ENCODE measurements at regions not wholly inside any gene's neighbourhood (a gene's known extent, or its start where the extent isn't known, plus 50 kb on each side); places are given as distances from the start of the nearest gene placed in this dataset.

- POLR2A ChIA-PET, result no interaction called here
- H3K36me3 ChIP-seq (ENCODE audit: control insufficient read depth in 2 of 2, insufficient read depth in 1 of 2, low read length in 2 of 2), result no peaks in the 10 kb centered on the region
Observed at GRCh38 chr21:35663856-35664606, 396.3 kb downstream of the SETD4 start.

GRCh38 chr21:35658242-35658641 lies 402.1 kb downstream of the SETD4 start:
- Histone ChIP-seq H3K36me3 (ENCODE audit: control insufficient read depth in 2 of 2, insufficient read depth in 1 of 2, low read length in 2 of 2) (no peaks in the 10 kb centered on the region), H3K4me3 (ENCODE audit: low read depth, low read length) (no peak overlapping the region), H3K9me3 (ENCODE audit: control insufficient read depth, insufficient read depth, low read depth, low read length) (no peaks in the 10 kb centered on the region), H3K4me1 (ENCODE audit: control insufficient read depth, insufficient read depth, low read length) (no peaks in the 10 kb centered on the region), H3K27ac (ENCODE audit: extremely low read depth, low read depth, low read length) (no peak overlapping the region)
- CTCF ChIA-PET, result no interaction called here
- POLR2A ChIA-PET, result no interaction called here
- TF ChIP-seq ZNF423 (tag by site-specific recombination; IDR thresholded peaks at IDR 0.05) (no peak), ZBTB6 (tag by site-specific recombination; IDR thresholded peaks at IDR 0.05) (no peak), ZNF24 (tag by site-specific recombination; IDR thresholded peaks at IDR 0.05) (no peak), ZBTB7A (tag by site-specific recombination; IDR thresholded peaks at IDR 0.05; ENCODE audit: low read depth) (no peak), SCRT2 (tag by site-specific recombination; IDR thresholded peaks at IDR 0.05) (no peak), SCRT1 (tag by site-specific recombination; IDR thresholded peaks at IDR 0.05; ENCODE audit: borderline replicate concordance) (no peak), ZNF768 (tag by site-specific recombination; IDR thresholded peaks at IDR 0.05) (no peak), PRDM4 (tag by site-specific recombination; IDR thresholded peaks at IDR 0.05) (no peak), ZNF449 (tag by site-specific recombination; IDR thresholded peaks at IDR 0.05) (no peak)

More at GRCh38 chr21:35663856-35664606, 396.3 kb downstream of the SETD4 start:
- H3K9me3 ChIP-seq (ENCODE audit: control insufficient read depth, insufficient read depth, low read depth, low read length), result no peaks in the 10 kb centered on the region
- H3K27ac ChIP-seq (ENCODE audit: extremely low read depth, low read depth, low read length), result no peak overlapping the region
- TF ChIP-seq ZBTB21 (tag by site-specific recombination; IDR thresholded peaks at IDR 0.05), result no peak
- no peak for TF ChIP-seq ZBTB8A (tag by site-specific recombination; IDR thresholded peaks at IDR 0.05)
- no peak for TF ChIP-seq ZNF223 (tag by site-specific recombination; IDR thresholded peaks at IDR 0.05)
- CTCF ChIA-PET, result interaction anchor here (0.6 kb wide), 1 partner anchor 479 kb away, joined by 4 read pairs; no protein-coding TSS in a partner anchor
- no peak overlapping the region for H3K4me3 ChIP-seq (ENCODE audit: low read depth, low read length)
- H3K4me1 ChIP-seq (ENCODE audit: control insufficient read depth, insufficient read depth, low read length), result no peaks in the 10 kb centered on the region

- no peak overlapping the region for H3K4me3 ChIP-seq (ENCODE audit: low read depth, low read length)
- CTCF ChIA-PET, result interaction anchor here (0.6 to 0.8 kb wide), 4 partner anchors 22 to 954 kb away, joined by 3 to 5 read pairs (median 4); no protein-coding TSS in a partner anchor
- POLR2A ChIA-PET, result no interaction called here
- H3K36me3 ChIP-seq (ENCODE audit: control insufficient read depth in 2 of 2, insufficient read depth in 1 of 2, low read length in 2 of 2), result no peaks in the 10 kb centered on the region
- no peaks in the 10 kb centered on the region for H3K4me1 ChIP-seq (ENCODE audit: control insufficient read depth, insufficient read depth, low read length)
- no peak overlapping the region for H3K27ac ChIP-seq (ENCODE audit: extremely low read depth, low read depth, low read length)
- no peaks in the 10 kb centered on the region for H3K9me3 ChIP-seq (ENCODE audit: control insufficient read depth, insufficient read depth, low read depth, low read length)
- TF ChIP-seq CTCF (tag by site-specific recombination; IDR thresholded peaks at IDR 0.05) (no peak), ZNF600 (tag by site-specific recombination; IDR thresholded peaks at IDR 0.05) (no peak), ZNF548 (tag by site-specific recombination; IDR thresholded peaks at IDR 0.05) (no peak), KLF7 (tag by site-specific recombination; IDR thresholded peaks at IDR 0.05; ENCODE audit: borderline replicate concordance) (no peak), ZNF701 (tag by site-specific recombination; IDR thresholded peaks at IDR 0.05) (no peak), ZNF529 (tag by site-specific recombination; IDR thresholded peaks at IDR 0.05; ENCODE audit: insufficient replicate concordance) (no peak), ZNF266 (tag by site-specific recombination; IDR thresholded peaks at IDR 0.05; ENCODE audit: low read depth) (no peak), ZEB2 (tag by site-specific recombination; IDR thresholded peaks at IDR 0.05) (no peak), ZNF585B (tag by site-specific recombination; IDR thresholded peaks at IDR 0.05) (no peak), ZBTB44 (tag by site-specific recombination; IDR thresholded peaks at IDR 0.05) (no peak), ZFHX2 (tag by site-specific recombination; conservative IDR thresholded peaks at IDR 0.05) (no peak), ZNF776 (tag by site-specific recombination; IDR thresholded peaks at IDR 0.05; ENCODE audit: borderline replicate concordance) (no peak)
Observed at GRCh38 chr21:35652872-35653271, 407.5 kb downstream of the SETD4 start.

Data from HEK293 (cell line).